Trophoblast cell (in vitro differentiated cells and primary cell): ENCODE measurements at regions not wholly inside any gene's neighbourhood (a gene's known extent, or its start where the extent isn't known, plus 50 kb on each side); places are given as distances from the start of the nearest gene placed in this dataset.

ENCODE experiments used
- DNase-seq, 2 donors: peaks; one replicate each; pipeline ENCODE4 v3.0.0-alpha.2; 2016
- H2AFZ ChIP-seq: 2 replicates; pipeline ENCODE4 v1.6.1; 2013; ENCODE audit warnings: low read length, moderate library complexity, mild to moderate bottlenecking; ENCODE audit not compliant: insufficient read depth, poor library complexity
- H2AK5ac ChIP-seq: 2 replicates; pipeline ENCODE4 v1.6.1; 2013; ENCODE audit warnings: mild to moderate bottlenecking, low read length
- H2BK120ac ChIP-seq: 2 replicates; pipeline ENCODE4 v1.6.1; 2013; ENCODE audit warnings: low read length, mild to moderate bottlenecking, moderate library complexity; ENCODE audit not compliant: insufficient read depth, poor library complexity
- H2BK12ac ChIP-seq: 2 replicates; pipeline ENCODE4 v1.6.1; 2013; ENCODE audit warnings: mild to moderate bottlenecking, low read length, moderate library complexity
- H2BK5ac ChIP-seq: 2 replicates; pipeline ENCODE4 v1.6.1; 2013; ENCODE audit warnings: low read length, low read depth, moderate library complexity, mild to moderate bottlenecking; ENCODE audit not compliant: poor library complexity
- H3K14ac ChIP-seq: 2 replicates; pipeline ENCODE4 v1.6.1; 2013; ENCODE audit warnings: mild to moderate bottlenecking, low read length
- H3K18ac ChIP-seq: 2 replicates; pipeline ENCODE4 v1.6.1; 2013; ENCODE audit warnings: mild to moderate bottlenecking, low read length
- H3K23ac ChIP-seq: 2 replicates; pipeline ENCODE4 v1.6.1; 2013; ENCODE audit warnings: low read length
- H3K27ac ChIP-seq: 2 replicates; pipeline ENCODE4 v1.5.1; 2013; ENCODE audit warnings: low read depth, mild to moderate bottlenecking, inconsistent platforms, low read length, moderate library complexity
- H3K27me3 ChIP-seq: 2 replicates; pipeline ENCODE4 v1.6.1; 2013; ENCODE audit warnings: inconsistent platforms, mild to moderate bottlenecking, low read length, moderate library complexity; ENCODE audit not compliant: insufficient read depth
- H3K36me3 ChIP-seq, 2 experiments: 1 replicate in 1 of 2; 2 replicates in 1 of 2; pipeline ENCODE4 v1.6.1; 2013; ENCODE audit warnings: low read length in 2 of 2, mild to moderate bottlenecking in 2 of 2, moderate library complexity in 1 of 2; ENCODE audit not compliant: insufficient read depth in 2 of 2, control insufficient read depth in 1 of 2
- H3K4ac ChIP-seq: 2 replicates; pipeline ENCODE4 v1.6.1; 2013; ENCODE audit warnings: low read depth, mild to moderate bottlenecking, low read length, moderate library complexity
- H3K4me1 ChIP-seq, 2 experiments: 1 replicate in 1 of 2; 2 replicates in 1 of 2; pipeline ENCODE4 v1.6.1; 2013; ENCODE audit warnings: low read length in 2 of 2, mild to moderate bottlenecking in 2 of 2, moderate library complexity in 1 of 2; ENCODE audit not compliant: insufficient read depth in 2 of 2, control insufficient read depth in 1 of 2
- H3K4me2 ChIP-seq: 2 replicates; pipeline ENCODE4 v1.6.1; 2013; ENCODE audit warnings: inconsistent platforms, mild to moderate bottlenecking, low read length, moderate library complexity
- H3K4me3 ChIP-seq: 2 replicates; pipeline ENCODE4 v1.5.1; 2013; ENCODE audit warnings: mild to moderate bottlenecking, low read depth, low read length, inconsistent platforms
- H3K79me1 ChIP-seq: one replicate; pipeline ENCODE4 v1.6.1; 2013; ENCODE audit warnings: low read length
- H3K79me2 ChIP-seq: 2 replicates; pipeline ENCODE4 v1.6.1; 2013; ENCODE audit warnings: low read length, mild to moderate bottlenecking; ENCODE audit not compliant: control insufficient read depth, insufficient read depth, poor library complexity
- H3K9ac ChIP-seq: 2 replicates; pipeline ENCODE4 v1.6.1; 2013; ENCODE audit warnings: mild to moderate bottlenecking, low read length
- H3K9me3 ChIP-seq: 2 replicates; pipeline ENCODE4 v1.6.1; 2013; ENCODE audit warnings: low read depth, mild to moderate bottlenecking, control low read depth, inconsistent platforms, low read length; ENCODE audit not compliant: insufficient read depth
- H4K12ac ChIP-seq: 2 replicates; pipeline ENCODE4 v1.6.1; 2013; ENCODE audit warnings: low read depth, mild to moderate bottlenecking, low read length, moderate library complexity
- H4K8ac ChIP-seq: 2 replicates; pipeline ENCODE4 v1.6.1; 2013; ENCODE audit warnings: low read depth, mild to moderate bottlenecking, low read length, moderate library complexity
- H4K91ac ChIP-seq: one replicate; pipeline ENCODE4 v1.6.1; 2013; ENCODE audit warnings: low read depth, mild to moderate bottlenecking, low read length, moderate library complexity
- WGBS: extraction: QIAGEN DNeasy Blood & Tissue Kit; methylation state at CpG from one replicate; pipeline ENCODE4 v1.1.7; 2013; ENCODE audit warnings: missing lambda C conversion rate; ENCODE audit not compliant: insufficient read length, insufficient coverage; ENCODE audit errors: extremely low coverage; 5-methylcytosine and 5-hydroxymethylcytosine counted together

- Histone ChIP-seq H3K79me2 (no peaks in the 10 kb centered on the region), H3K4me3 (no peak overlapping the region), H3K4me2 (no peak overlapping the region), H3K4ac (no peak overlapping the region), H4K12ac (no peak overlapping the region), H2AK5ac (no peak overlapping the region), H3K4me1 (no peaks in the 10 kb centered on the region), H3K23ac (no peak overlapping the region), H3K27ac (no peak overlapping the region), H2BK120ac (no peak overlapping the region), H4K91ac (no peak overlapping the region), H3K18ac (no peak overlapping the region), H4K8ac (no peak overlapping the region), H3K27me3 (no peaks in the 10 kb centered on the region), H3K9ac (no peak overlapping the region), H2AFZ (no peak overlapping the region), H3K79me1 (no peaks in the 10 kb centered on the region), H3K36me3 (no peaks in the 10 kb centered on the region), H2BK5ac (no peak overlapping the region), H3K9me3 (peaks cover 6% of the 10 kb centered on the region), H2BK12ac (no peak overlapping the region), H3K14ac (no peak overlapping the region)
- no CpG with 5 or more reads among the region's 5 CpGs for WGBS
- DNase-seq = no peak
Measured at GRCh38 chr10:130808243-130808642, 503.3 kb downstream of the TCERG1L start.

- Histone ChIP-seq H2BK5ac (no peak overlapping the region), H2AK5ac (no peak overlapping the region), H2BK12ac (no peak overlapping the region), H4K8ac (no peak overlapping the region), H3K4ac (no peak overlapping the region), H3K9ac (no peak overlapping the region), H3K27ac (no peak overlapping the region), H3K18ac (no peak overlapping the region), H3K27me3 (no peaks in the 10 kb centered on the region), H2AFZ (no peak overlapping the region), H3K4me2 (no peak overlapping the region), H2BK120ac (no peak overlapping the region), H3K79me1 (no peaks in the 10 kb centered on the region), H3K36me3 (no peaks in the 10 kb centered on the region), H3K79me2 (no peaks in the 10 kb centered on the region), H3K4me3 (no peak overlapping the region), H4K91ac (no peak overlapping the region), H3K4me1 (no peaks in the 10 kb centered on the region), H4K12ac (no peak overlapping the region), H3K23ac (no peak overlapping the region), H3K9me3 (peaks cover 6% of the 10 kb centered on the region), H3K14ac (no peak overlapping the region)
- no CpG with 5 or more reads among the region's 4 CpGs for WGBS
- no peak for DNase-seq
Measured at GRCh38 chr10:130808686-130809085, 502.8 kb downstream of the TCERG1L start.

- H3K4ac ChIP-seq = no peak overlapping the region
- H2AK5ac ChIP-seq = no peak overlapping the region
- H3K79me1 ChIP-seq = no peaks in the 10 kb centered on the region
- no peaks in the 10 kb centered on the region for H3K36me3 ChIP-seq
- no peaks in the 10 kb centered on the region for H3K4me1 ChIP-seq
- peaks cover 6% of the 10 kb centered on the region for H3K9me3 ChIP-seq
- no peak overlapping the region for H3K4me3 ChIP-seq
- no peak for DNase-seq
- H4K12ac ChIP-seq = no peak overlapping the region
- no peak overlapping the region for H4K91ac ChIP-seq
- no peaks in the 10 kb centered on the region for H3K27me3 ChIP-seq
- no peak overlapping the region for H3K9ac ChIP-seq
- no peaks in the 10 kb centered on the region for H3K79me2 ChIP-seq
- no CpG with 5 or more reads among the region's 9 CpGs for WGBS
- no peak overlapping the region for H2BK5ac ChIP-seq
- no peak overlapping the region for H3K14ac ChIP-seq
- H2BK12ac ChIP-seq = no peak overlapping the region
- no peak overlapping the region for H2BK120ac ChIP-seq
- no peak overlapping the region for H4K8ac ChIP-seq
- no peak overlapping the region for H3K23ac ChIP-seq
- H3K27ac ChIP-seq = no peak overlapping the region
- H3K4me2 ChIP-seq = no peak overlapping the region
- H3K18ac ChIP-seq = no peak overlapping the region
- no peak overlapping the region for H2AFZ ChIP-seq
Measured at GRCh38 chr10:130809181-130809580, 502.3 kb downstream of the TCERG1L start.

GRCh38 chr10:130809761-130810515 lies 501.6 kb downstream of the TCERG1L start:
- H2AFZ ChIP-seq = no peak overlapping the region
- H3K23ac ChIP-seq = no peak overlapping the region
- no CpG with 5 or more reads among the region's 22 CpGs for WGBS
- no peak overlapping the region for H4K91ac ChIP-seq
- H3K27ac ChIP-seq = no peak overlapping the region
- no peaks in the 10 kb centered on the region for H3K79me2 ChIP-seq
- H3K27me3 ChIP-seq = no peaks in the 10 kb centered on the region
- H3K4me3 ChIP-seq = no peak overlapping the region
- H3K4ac ChIP-seq = no peak overlapping the region
- no peak overlapping the region for H2BK120ac ChIP-seq
- no peak overlapping the region for H3K18ac ChIP-seq
- no peak overlapping the region for H3K4me2 ChIP-seq
- H3K14ac ChIP-seq = no peak overlapping the region
- no peak overlapping the region for H2BK5ac ChIP-seq
- H4K8ac ChIP-seq = no peak overlapping the region
- H2BK12ac ChIP-seq = no peak overlapping the region
- no peak overlapping the region for H4K12ac ChIP-seq
- DNase-seq = no peak
- no peaks in the 10 kb centered on the region for H3K4me1 ChIP-seq
- peaks cover 6% of the 10 kb centered on the region for H3K9me3 ChIP-seq
- H3K9ac ChIP-seq = no peak overlapping the region
- H2AK5ac ChIP-seq = no peak overlapping the region
- no peaks in the 10 kb centered on the region for H3K79me1 ChIP-seq
- no peaks in the 10 kb centered on the region for H3K36me3 ChIP-seq
